ENCODE measurements at regions not wholly inside any gene's neighbourhood (a gene's known extent, or its start where the extent isn't known, plus 50 kb on each side); places are given as distances from the start of the nearest gene placed in this dataset.

DNA sequence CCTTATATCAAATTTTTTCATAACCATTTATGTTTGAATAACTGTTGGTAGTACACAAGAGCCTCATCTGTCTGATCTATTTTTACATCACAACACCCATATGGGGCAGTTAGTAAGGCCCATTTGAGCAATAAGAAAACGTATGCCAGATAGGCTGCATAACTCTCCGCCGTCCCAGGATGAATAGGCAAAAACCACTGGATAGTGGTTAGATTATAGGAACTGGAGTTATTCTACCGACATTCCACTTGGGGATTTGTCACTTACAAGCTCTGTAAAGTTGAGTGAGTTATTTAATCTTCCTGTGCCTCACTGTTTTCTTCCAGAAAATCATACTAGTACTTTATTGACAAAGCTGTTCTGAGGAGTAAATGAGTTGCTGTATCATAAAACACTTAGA is 881.9 kb downstream of the QKI start:
- TF ChIP-seq, protein P1, sequence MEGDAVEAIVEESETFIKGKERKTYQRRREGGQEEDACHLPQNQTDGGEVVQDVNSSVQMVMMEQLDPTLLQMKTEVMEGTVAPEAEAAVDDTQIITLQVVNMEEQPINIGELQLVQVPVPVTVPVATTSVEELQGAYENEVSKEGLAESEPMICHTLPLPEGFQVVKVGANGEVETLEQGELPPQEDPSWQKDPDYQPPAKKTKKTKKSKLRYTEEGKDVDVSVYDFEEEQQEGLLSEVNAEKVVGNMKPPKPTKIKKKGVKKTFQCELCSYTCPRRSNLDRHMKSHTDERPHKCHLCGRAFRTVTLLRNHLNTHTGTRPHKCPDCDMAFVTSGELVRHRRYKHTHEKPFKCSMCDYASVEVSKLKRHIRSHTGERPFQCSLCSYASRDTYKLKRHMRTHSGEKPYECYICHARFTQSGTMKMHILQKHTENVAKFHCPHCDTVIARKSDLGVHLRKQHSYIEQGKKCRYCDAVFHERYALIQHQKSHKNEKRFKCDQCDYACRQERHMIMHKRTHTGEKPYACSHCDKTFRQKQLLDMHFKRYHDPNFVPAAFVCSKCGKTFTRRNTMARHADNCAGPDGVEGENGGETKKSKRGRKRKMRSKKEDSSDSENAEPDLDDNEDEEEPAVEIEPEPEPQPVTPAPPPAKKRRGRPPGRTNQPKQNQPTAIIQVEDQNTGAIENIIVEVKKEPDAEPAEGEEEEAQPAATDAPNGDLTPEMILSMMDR (IDR thresholded peaks at IDR 0.05): no peak
- TF ChIP-seq POLR2A (IDR thresholded peaks at IDR 0.05): no peak
